ENCODE measurements at regions not wholly inside any gene's neighbourhood (a gene's known extent, or its start where the extent isn't known, plus 50 kb on each side); places are given as distances from the start of the nearest gene placed in this dataset.

DNA sequence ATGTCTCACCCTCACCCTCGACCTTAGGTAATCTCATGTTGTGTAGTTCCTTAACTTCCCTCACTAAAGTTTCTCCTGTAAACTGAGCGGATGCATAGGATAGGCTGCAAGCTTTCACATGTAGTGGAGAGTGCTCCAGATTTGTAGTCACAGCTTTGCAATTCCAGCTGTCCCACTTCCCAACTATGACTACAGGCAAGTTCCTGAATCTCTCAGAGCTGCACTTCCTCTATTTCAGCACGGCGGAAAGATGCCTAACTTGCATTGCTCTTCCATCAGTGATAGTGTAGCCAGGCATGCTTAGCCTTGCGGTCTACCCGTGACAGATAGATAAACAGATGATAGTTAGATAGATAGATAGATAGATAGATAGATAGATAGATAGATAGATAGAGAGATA lies 183.1 kb upstream of the CCDC68 start:
- no peak overlapping the region for H3K27ac ChIP-seq (ENCODE audit: low read depth, low read length)
- no peaks in the 10 kb centered on the region for H3K36me3 ChIP-seq (ENCODE audit: control insufficient read depth in 3 of 3, insufficient read depth in 3 of 3, low read length in 3 of 3)
- H3K4me3 ChIP-seq (ENCODE audit: low read length in 3 of 3) = no peak overlapping the region
- no peaks in the 10 kb centered on the region for H3K4me1 ChIP-seq (ENCODE audit: control insufficient read depth in 3 of 3, insufficient read depth in 3 of 3, low read length in 3 of 3)
- H3K9me3 ChIP-seq (ENCODE audit: control insufficient read depth in 3 of 3, low read length in 3 of 3) = no peaks in the 10 kb centered on the region
- H3K9ac ChIP-seq (ENCODE audit: low read depth in 1 of 3, low read length in 3 of 3) = no peak overlapping the region
- H3K27me3 ChIP-seq (ENCODE audit: control insufficient read depth in 3 of 3, insufficient read depth in 3 of 3, low read length in 3 of 3) = no peaks in the 10 kb centered on the region

GRCh38 chr18:55141318-55141717 lies 182.1 kb upstream of the CCDC68 start:
- H3K9me3 ChIP-seq (ENCODE audit: control insufficient read depth in 3 of 3, low read length in 3 of 3) = no peaks in the 10 kb centered on the region
- H3K4me3 ChIP-seq (ENCODE audit: low read length in 3 of 3) = no peak overlapping the region
- no peaks in the 10 kb centered on the region for H3K4me1 ChIP-seq (ENCODE audit: control insufficient read depth in 3 of 3, insufficient read depth in 3 of 3, low read length in 3 of 3)
- no peak overlapping the region for H3K9ac ChIP-seq (ENCODE audit: low read depth in 1 of 3, low read length in 3 of 3)
- no peak overlapping the region for H3K27ac ChIP-seq (ENCODE audit: low read depth, low read length)
- H3K27me3 ChIP-seq (ENCODE audit: control insufficient read depth in 3 of 3, insufficient read depth in 3 of 3, low read length in 3 of 3) = no peaks in the 10 kb centered on the region
- no peaks in the 10 kb centered on the region for H3K36me3 ChIP-seq (ENCODE audit: control insufficient read depth in 3 of 3, insufficient read depth in 3 of 3, low read length in 3 of 3)

- H3K4me3 ChIP-seq (ENCODE audit: low read length in 3 of 3) = no peak overlapping the region
- no peaks in the 10 kb centered on the region for H3K27me3 ChIP-seq (ENCODE audit: control insufficient read depth in 3 of 3, insufficient read depth in 3 of 3, low read length in 3 of 3)
- no peaks in the 10 kb centered on the region for H3K36me3 ChIP-seq (ENCODE audit: control insufficient read depth in 3 of 3, insufficient read depth in 3 of 3, low read length in 3 of 3)
- no peak overlapping the region for H3K9ac ChIP-seq (ENCODE audit: low read depth in 1 of 3, low read length in 3 of 3)
- H3K9me3 ChIP-seq (ENCODE audit: control insufficient read depth in 3 of 3, low read length in 3 of 3) = no peaks in the 10 kb centered on the region
- H3K4me1 ChIP-seq (ENCODE audit: control insufficient read depth in 3 of 3, insufficient read depth in 3 of 3, low read length in 3 of 3) = no peaks in the 10 kb centered on the region
- no peak overlapping the region for H3K27ac ChIP-seq (ENCODE audit: low read depth, low read length)
These were observed 180.6 kb upstream of the CCDC68 start for GRCh38 chr18:55139836-55140235.

- no peaks in the 10 kb centered on the region for H3K4me1 ChIP-seq (ENCODE audit: control insufficient read depth in 3 of 3, insufficient read depth in 3 of 3, low read length in 3 of 3)
- no peak overlapping the region for H3K27ac ChIP-seq (ENCODE audit: low read depth, low read length)
- H3K4me3 ChIP-seq (ENCODE audit: low read length in 3 of 3) = no peak overlapping the region
- no peak overlapping the region for H3K9ac ChIP-seq (ENCODE audit: low read depth in 1 of 3, low read length in 3 of 3)
- H3K27me3 ChIP-seq (ENCODE audit: control insufficient read depth in 3 of 3, insufficient read depth in 3 of 3, low read length in 3 of 3) = no peaks in the 10 kb centered on the region
- no peaks in the 10 kb centered on the region for H3K9me3 ChIP-seq (ENCODE audit: control insufficient read depth in 3 of 3, low read length in 3 of 3)
- no peaks in the 10 kb centered on the region for H3K36me3 ChIP-seq (ENCODE audit: control insufficient read depth in 3 of 3, insufficient read depth in 3 of 3, low read length in 3 of 3)
These were observed 180.0 kb upstream of the CCDC68 start for GRCh38 chr18:55139307-55139706.

DNA sequence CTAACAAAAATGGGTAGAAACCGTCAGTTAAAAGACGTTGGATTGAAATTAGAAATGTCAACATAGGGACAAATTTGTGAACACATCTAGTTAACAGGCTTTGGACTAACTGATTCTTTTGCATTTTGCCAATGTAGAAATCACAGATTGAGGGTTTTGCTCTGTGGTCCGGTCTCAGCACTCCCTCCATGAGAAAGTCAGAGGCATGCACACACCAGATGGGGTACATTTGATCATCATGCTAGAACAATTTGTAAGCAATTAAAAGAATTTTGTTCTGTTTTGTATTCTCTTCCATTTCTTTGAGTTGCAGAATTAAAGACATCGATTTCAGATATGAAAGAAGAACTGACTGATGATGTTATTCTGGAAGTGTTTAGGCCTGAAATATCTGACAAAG lies 179.1 kb upstream of the CCDC68 start:
- H3K4me1 ChIP-seq (ENCODE audit: control insufficient read depth in 3 of 3, insufficient read depth in 3 of 3, low read length in 3 of 3) = no peaks in the 10 kb centered on the region
- H3K9me3 ChIP-seq (ENCODE audit: control insufficient read depth in 3 of 3, low read length in 3 of 3) = no peaks in the 10 kb centered on the region
- H3K9ac ChIP-seq (ENCODE audit: low read depth in 1 of 3, low read length in 3 of 3) = no peak overlapping the region
- no peaks in the 10 kb centered on the region for H3K36me3 ChIP-seq (ENCODE audit: control insufficient read depth in 3 of 3, insufficient read depth in 3 of 3, low read length in 3 of 3)
- H3K27me3 ChIP-seq (ENCODE audit: control insufficient read depth in 3 of 3, insufficient read depth in 3 of 3, low read length in 3 of 3) = peaks cover 0 to 2% (median 0%) of the 10 kb centered on the region in 3 donors
- no peak overlapping the region for H3K4me3 ChIP-seq (ENCODE audit: low read length in 3 of 3)
- no peak overlapping the region for H3K27ac ChIP-seq (ENCODE audit: low read depth, low read length)

- Histone ChIP-seq H3K9me3 (ENCODE audit: control insufficient read depth in 3 of 3, low read length in 3 of 3) (no peaks in the 10 kb centered on the region), H3K9ac (ENCODE audit: low read depth in 1 of 3, low read length in 3 of 3) (no peak overlapping the region), H3K27ac (ENCODE audit: low read depth, low read length) (no peak overlapping the region), H3K4me1 (ENCODE audit: control insufficient read depth in 3 of 3, insufficient read depth in 3 of 3, low read length in 3 of 3) (no peaks in the 10 kb centered on the region), H3K27me3 (ENCODE audit: control insufficient read depth in 3 of 3, insufficient read depth in 3 of 3, low read length in 3 of 3) (peaks cover 0 to 5% (median 0%) of the 10 kb centered on the region in 3 donors), H3K4me3 (ENCODE audit: low read length in 3 of 3) (no peak overlapping the region), H3K36me3 (ENCODE audit: control insufficient read depth in 3 of 3, insufficient read depth in 3 of 3, low read length in 3 of 3) (no peaks in the 10 kb centered on the region)
These were observed 178.3 kb upstream of the CCDC68 start for GRCh38 chr18:55137602-55138001.

GRCh38 chr18:55136864-55137263 lies 177.6 kb upstream of the CCDC68 start:
- peaks cover 0 to 5% (median 0%) of the 10 kb centered on the region in 3 donors for H3K27me3 ChIP-seq (ENCODE audit: control insufficient read depth in 3 of 3, insufficient read depth in 3 of 3, low read length in 3 of 3)
- no peak overlapping the region for H3K27ac ChIP-seq (ENCODE audit: low read depth, low read length)
- no peak overlapping the region for H3K4me3 ChIP-seq (ENCODE audit: low read length in 3 of 3)
- no peaks in the 10 kb centered on the region for H3K4me1 ChIP-seq (ENCODE audit: control insufficient read depth in 3 of 3, insufficient read depth in 3 of 3, low read length in 3 of 3)
- no peak overlapping the region for H3K9ac ChIP-seq (ENCODE audit: low read depth in 1 of 3, low read length in 3 of 3)
- no peaks in the 10 kb centered on the region for H3K36me3 ChIP-seq (ENCODE audit: control insufficient read depth in 3 of 3, insufficient read depth in 3 of 3, low read length in 3 of 3)
- no peaks in the 10 kb centered on the region for H3K9me3 ChIP-seq (ENCODE audit: control insufficient read depth in 3 of 3, low read length in 3 of 3)

- H3K27me3 ChIP-seq (ENCODE audit: control insufficient read depth in 3 of 3, insufficient read depth in 3 of 3, low read length in 3 of 3) = peaks cover 0 to 5% (median 0%) of the 10 kb centered on the region in 3 donors
- no peaks in the 10 kb centered on the region for H3K36me3 ChIP-seq (ENCODE audit: control insufficient read depth in 3 of 3, insufficient read depth in 3 of 3, low read length in 3 of 3)
- no peak overlapping the region for H3K27ac ChIP-seq (ENCODE audit: low read depth, low read length)
- H3K4me3 ChIP-seq (ENCODE audit: low read length in 3 of 3) = no peak overlapping the region
- no peak overlapping the region for H3K9ac ChIP-seq (ENCODE audit: low read depth in 1 of 3, low read length in 3 of 3)
- H3K9me3 ChIP-seq (ENCODE audit: control insufficient read depth in 3 of 3, low read length in 3 of 3) = no peaks in the 10 kb centered on the region
- H3K4me1 ChIP-seq (ENCODE audit: control insufficient read depth in 3 of 3, insufficient read depth in 3 of 3, low read length in 3 of 3) = no peaks in the 10 kb centered on the region
These were observed 177.0 kb upstream of the CCDC68 start for GRCh38 chr18:55136258-55136657.

DNA sequence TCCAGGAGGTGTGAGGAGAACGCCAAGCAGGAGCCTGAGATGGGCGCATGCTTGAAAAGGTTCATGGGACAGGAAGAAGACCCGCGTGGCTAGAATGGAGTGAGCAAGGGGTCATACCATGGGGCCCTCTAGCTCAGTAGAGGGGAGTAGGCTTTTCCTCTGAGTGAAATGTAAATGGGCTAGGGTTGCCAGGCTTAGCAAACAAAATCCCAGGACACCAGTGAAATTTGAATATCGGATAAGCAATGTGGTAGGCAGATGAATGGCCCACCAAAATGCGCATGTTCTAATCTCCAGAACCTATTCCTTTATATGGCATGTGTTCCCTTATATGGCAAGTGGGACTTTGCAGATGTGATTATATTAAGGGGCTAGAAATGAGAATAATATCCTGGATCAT lies 174.1 kb upstream of the CCDC68 start:
- Histone ChIP-seq H3K36me3 (ENCODE audit: control insufficient read depth in 3 of 3, insufficient read depth in 3 of 3, low read length in 3 of 3) (no peaks in the 10 kb centered on the region), H3K27me3 (ENCODE audit: control insufficient read depth in 3 of 3, insufficient read depth in 3 of 3, low read length in 3 of 3) (peaks cover 0 to 5% (median 0%) of the 10 kb centered on the region in 3 donors), H3K9ac (ENCODE audit: low read depth in 1 of 3, low read length in 3 of 3) (no peak overlapping the region), H3K27ac (ENCODE audit: low read depth, low read length) (no peak overlapping the region), H3K9me3 (ENCODE audit: control insufficient read depth in 3 of 3, low read length in 3 of 3) (no peaks in the 10 kb centered on the region), H3K4me1 (ENCODE audit: control insufficient read depth in 3 of 3, insufficient read depth in 3 of 3, low read length in 3 of 3) (no peaks in the 10 kb centered on the region), H3K4me3 (ENCODE audit: low read length in 3 of 3) (no peak overlapping the region)

DNA sequence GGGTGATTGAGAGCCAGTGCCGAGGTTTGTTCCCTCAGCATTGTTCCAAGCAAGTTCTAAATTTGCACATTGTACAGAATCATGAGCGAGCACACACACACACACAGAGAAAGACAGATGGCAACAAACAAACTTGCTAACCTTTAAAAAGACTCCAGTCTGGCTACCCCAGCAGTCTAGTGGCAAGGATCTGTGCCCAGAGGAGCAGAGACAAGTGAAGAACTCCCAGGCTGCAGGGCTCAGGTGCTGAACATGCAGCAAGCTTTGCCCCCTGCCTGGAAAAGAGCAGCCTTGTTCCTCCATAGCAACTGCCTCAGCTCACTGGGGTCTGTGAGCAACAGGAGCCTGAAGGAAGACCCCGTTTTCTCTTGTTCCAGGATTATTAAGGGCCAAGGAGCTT lies 169.2 kb upstream of the CCDC68 start:
- Histone ChIP-seq H3K27me3 (ENCODE audit: control insufficient read depth in 3 of 3, insufficient read depth in 3 of 3, low read length in 3 of 3) (peaks cover 0 to 3% (median 0%) of the 10 kb centered on the region in 3 donors), H3K27ac (ENCODE audit: low read depth, low read length) (no peak overlapping the region), H3K9me3 (ENCODE audit: control insufficient read depth in 3 of 3, low read length in 3 of 3) (no peaks in the 10 kb centered on the region), H3K36me3 (ENCODE audit: control insufficient read depth in 3 of 3, insufficient read depth in 3 of 3, low read length in 3 of 3) (no peaks in the 10 kb centered on the region), H3K4me1 (ENCODE audit: control insufficient read depth in 3 of 3, insufficient read depth in 3 of 3, low read length in 3 of 3) (no peaks in the 10 kb centered on the region), H3K4me3 (ENCODE audit: low read length in 3 of 3) (no peak overlapping the region), H3K9ac (ENCODE audit: low read depth in 1 of 3, low read length in 3 of 3) (no peak overlapping the region)
